Spleen (tissue), 7 donors: ENCODE measurements at regions not wholly inside any gene's neighbourhood (a gene's known extent, or its start where the extent isn't known, plus 50 kb on each side); places are given as distances from the start of the nearest gene placed in this dataset.

Experiments
- POLR2A ChIP-seq, 3 donors: fragments of 450-650 bp; IDR thresholded peaks; one replicate each; pipeline ENCODE4 v1.5.1; 2017; ENCODE audit warnings: antibody characterized with exemption in 3 of 3, mild to moderate bottlenecking in 1 of 3
- POLR2AphosphoS5 ChIP-seq, 3 donors: sonication (generic); formaldehyde crosslinking; IDR thresholded peaks; one replicate each; pipeline ENCODE4 v1.5.1; 2017; ENCODE audit warnings: antibody characterized with exemption in 3 of 3
- TF ChIP-seq, protein P1 (sequence below), 11 experiments: fragments of 200-600 bp in 7 of 11; fragments of 450-650 bp in 4 of 11; sonication (generic) in 4 of 11; IDR thresholded peaks in 8 of 11; conservative IDR thresholded peaks in 3 of 11; 1 replicate in 7 of 11; 2 replicates in 4 of 11; pipeline versions ENCODE4 v1.4.0 to v1.8.0; 2016 to 2021; ENCODE audit warnings: antibody characterized with exemption in 11 of 11, inconsistent platforms in 4 of 11, mild to moderate bottlenecking in 1 of 11
- donor health status: DM: no; HTN: no; CAD: no; lungs with moderate emphysema.
- donor health status: DM: no; HTN: no; CAD: no.
- donor health status: DM: no; HTN: no; CAD: no.

DNA sequence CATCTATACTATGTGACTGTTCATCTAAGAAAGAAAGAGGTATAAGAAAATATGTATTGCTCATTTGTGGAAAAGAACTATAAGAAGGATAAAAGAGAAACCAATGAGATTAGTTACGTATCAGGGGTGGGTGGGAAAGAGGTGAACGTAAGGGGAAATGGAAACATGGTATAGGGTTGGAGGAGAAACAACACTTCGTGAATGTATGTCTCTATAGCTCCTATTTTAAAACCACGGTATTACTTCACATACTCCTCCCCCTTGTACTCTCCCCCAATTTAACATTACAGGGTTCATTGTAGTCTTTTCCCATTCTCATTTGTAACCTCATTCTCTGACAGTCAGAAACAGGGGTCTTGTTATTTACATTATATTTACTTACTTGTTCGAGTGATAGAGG lies 120.4 kb downstream of the FOXG1 start:
- TF ChIP-seq, protein P1, sequence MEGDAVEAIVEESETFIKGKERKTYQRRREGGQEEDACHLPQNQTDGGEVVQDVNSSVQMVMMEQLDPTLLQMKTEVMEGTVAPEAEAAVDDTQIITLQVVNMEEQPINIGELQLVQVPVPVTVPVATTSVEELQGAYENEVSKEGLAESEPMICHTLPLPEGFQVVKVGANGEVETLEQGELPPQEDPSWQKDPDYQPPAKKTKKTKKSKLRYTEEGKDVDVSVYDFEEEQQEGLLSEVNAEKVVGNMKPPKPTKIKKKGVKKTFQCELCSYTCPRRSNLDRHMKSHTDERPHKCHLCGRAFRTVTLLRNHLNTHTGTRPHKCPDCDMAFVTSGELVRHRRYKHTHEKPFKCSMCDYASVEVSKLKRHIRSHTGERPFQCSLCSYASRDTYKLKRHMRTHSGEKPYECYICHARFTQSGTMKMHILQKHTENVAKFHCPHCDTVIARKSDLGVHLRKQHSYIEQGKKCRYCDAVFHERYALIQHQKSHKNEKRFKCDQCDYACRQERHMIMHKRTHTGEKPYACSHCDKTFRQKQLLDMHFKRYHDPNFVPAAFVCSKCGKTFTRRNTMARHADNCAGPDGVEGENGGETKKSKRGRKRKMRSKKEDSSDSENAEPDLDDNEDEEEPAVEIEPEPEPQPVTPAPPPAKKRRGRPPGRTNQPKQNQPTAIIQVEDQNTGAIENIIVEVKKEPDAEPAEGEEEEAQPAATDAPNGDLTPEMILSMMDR (IDR thresholded peaks at IDR 0.05 in 8 of 11, conservative IDR thresholded peaks at IDR 0.05 in 3 of 11), result no peak
- TF ChIP-seq POLR2A (IDR thresholded peaks at IDR 0.05), result no peak
- no peak for TF ChIP-seq POLR2AphosphoS5 (IDR thresholded peaks at IDR 0.05)
